ENCODE measurements at regions not wholly inside any gene's neighbourhood (a gene's known extent, or its start where the extent isn't known, plus 50 kb on each side); places are given as distances from the start of the nearest gene placed in this dataset.

DNA sequence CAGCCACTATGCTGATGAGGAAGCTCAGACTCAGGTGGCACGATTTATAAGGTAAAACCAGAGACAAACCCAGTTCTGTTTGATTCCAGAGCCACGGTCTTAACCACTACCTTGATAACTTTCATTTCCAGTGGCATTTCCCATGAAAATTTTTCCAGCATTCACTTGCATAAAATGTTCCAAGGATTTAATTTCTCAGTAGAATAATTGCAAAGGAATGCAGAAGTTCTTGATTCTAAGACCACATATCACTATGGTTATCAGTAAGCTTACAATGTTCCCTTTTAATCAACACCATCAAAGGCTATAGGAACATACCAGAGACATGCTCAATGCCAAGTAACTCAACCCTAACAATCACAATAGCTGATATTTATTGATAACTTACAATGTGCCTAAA is 306.0 kb upstream of the HS3ST5 start:
- H3K27ac ChIP-seq (ENCODE audit: low read length): no peak overlapping the region
- ChIA-PET POLR2A (no interaction called here), CTCF (no interaction called here)
- no peaks in the 10 kb centered on the region for H3K36me3 ChIP-seq (ENCODE audit: control insufficient read depth, insufficient read depth, low read length)
- no peaks in the 10 kb centered on the region for H3K4me1 ChIP-seq (ENCODE audit: control insufficient read depth, insufficient read depth, low read length)
- no peaks in the 10 kb centered on the region for H3K9me3 ChIP-seq (ENCODE audit: control insufficient read depth, insufficient read depth, low read depth, low read length)
- no peak for TF ChIP-seq POLR2AphosphoS5 (IDR thresholded peaks at IDR 0.05; ENCODE audit: low read depth, low read length)
- TF ChIP-seq SIN3A (IDR thresholded peaks at IDR 0.05; ENCODE audit: borderline replicate concordance, insufficient read depth, low read depth, low read length): no peak
- TF ChIP-seq, protein P1, sequence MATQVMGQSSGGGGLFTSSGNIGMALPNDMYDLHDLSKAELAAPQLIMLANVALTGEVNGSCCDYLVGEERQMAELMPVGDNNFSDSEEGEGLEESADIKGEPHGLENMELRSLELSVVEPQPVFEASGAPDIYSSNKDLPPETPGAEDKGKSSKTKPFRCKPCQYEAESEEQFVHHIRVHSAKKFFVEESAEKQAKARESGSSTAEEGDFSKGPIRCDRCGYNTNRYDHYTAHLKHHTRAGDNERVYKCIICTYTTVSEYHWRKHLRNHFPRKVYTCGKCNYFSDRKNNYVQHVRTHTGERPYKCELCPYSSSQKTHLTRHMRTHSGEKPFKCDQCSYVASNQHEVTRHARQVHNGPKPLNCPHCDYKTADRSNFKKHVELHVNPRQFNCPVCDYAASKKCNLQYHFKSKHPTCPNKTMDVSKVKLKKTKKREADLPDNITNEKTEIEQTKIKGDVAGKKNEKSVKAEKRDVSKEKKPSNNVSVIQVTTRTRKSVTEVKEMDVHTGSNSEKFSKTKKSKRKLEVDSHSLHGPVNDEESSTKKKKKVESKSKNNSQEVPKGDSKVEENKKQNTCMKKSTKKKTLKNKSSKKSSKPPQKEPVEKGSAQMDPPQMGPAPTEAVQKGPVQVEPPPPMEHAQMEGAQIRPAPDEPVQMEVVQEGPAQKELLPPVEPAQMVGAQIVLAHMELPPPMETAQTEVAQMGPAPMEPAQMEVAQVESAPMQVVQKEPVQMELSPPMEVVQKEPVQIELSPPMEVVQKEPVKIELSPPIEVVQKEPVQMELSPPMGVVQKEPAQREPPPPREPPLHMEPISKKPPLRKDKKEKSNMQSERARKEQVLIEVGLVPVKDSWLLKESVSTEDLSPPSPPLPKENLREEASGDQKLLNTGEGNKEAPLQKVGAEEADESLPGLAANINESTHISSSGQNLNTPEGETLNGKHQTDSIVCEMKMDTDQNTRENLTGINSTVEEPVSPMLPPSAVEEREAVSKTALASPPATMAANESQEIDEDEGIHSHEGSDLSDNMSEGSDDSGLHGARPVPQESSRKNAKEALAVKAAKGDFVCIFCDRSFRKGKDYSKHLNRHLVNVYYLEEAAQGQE (IDR thresholded peaks at IDR 0.05; ENCODE audit: insufficient read depth in 1 of 2, low read depth in 2 of 2, low read length in 1 of 2): no peak
- H3K27me3 ChIP-seq (ENCODE audit: control insufficient read depth, insufficient read depth, low read length): no peaks in the 10 kb centered on the region
- BruUV-seq (replicated peaks): no TSS peak
- intact Hi-C loops (cut with micrococcal nuclease; ENCODE audit: unreplicated experiment): no loop called here
- no peak overlapping the region for H3K4me3 ChIP-seq (ENCODE audit: low read depth in 2 of 2, low read length in 2 of 2)
- in situ Hi-C loops (cut with HindIII; ENCODE audit: low pct_unique_long_range_greater_than_20kb, low sequenced_read_pairs): no loop called here
- no peak for DNase-seq (ENCODE audit: low read depth, low spot score)
- no peak for ATAC-seq

DNA sequence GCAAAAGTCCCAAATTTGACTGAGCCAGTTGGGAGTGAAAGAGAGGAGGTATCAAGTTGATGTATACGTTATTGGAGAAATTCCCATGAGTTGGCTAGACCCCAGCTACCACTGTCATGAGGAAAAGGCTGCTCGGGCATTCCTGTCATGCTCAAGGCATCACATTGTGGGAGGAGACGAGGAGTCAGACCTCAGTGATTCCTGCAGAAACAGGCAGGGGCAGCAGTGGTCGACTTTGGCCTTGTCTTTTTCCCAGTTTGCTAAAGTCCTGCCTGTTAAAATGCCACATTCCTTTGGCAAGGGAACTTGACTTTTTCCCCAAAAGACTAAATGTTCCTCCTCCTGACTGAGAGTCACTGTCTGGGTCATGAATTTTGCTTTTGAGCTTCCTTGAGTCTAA is 295.5 kb upstream of the HS3ST5 start:
- BruUV-seq (replicated peaks): no TSS peak
- Histone ChIP-seq H3K27ac (ENCODE audit: low read length) (no peak overlapping the region), H3K4me1 (ENCODE audit: control insufficient read depth, insufficient read depth, low read length) (no peaks in the 10 kb centered on the region), H3K4me3 (ENCODE audit: low read depth in 2 of 2, low read length in 2 of 2) (no peak overlapping the region), H3K9me3 (ENCODE audit: control insufficient read depth, insufficient read depth, low read depth, low read length) (no peaks in the 10 kb centered on the region; the same call in 1 of the 2 replicates), H3K27me3 (ENCODE audit: control insufficient read depth, insufficient read depth, low read length) (no peaks in the 10 kb centered on the region), H3K36me3 (ENCODE audit: control insufficient read depth, insufficient read depth, low read length) (no peaks in the 10 kb centered on the region)
- no peak for DNase-seq (ENCODE audit: low read depth, low spot score)
- ChIA-PET POLR2A (no interaction called here), CTCF (no interaction called here)
- in situ Hi-C loops (cut with HindIII; ENCODE audit: low pct_unique_long_range_greater_than_20kb, low sequenced_read_pairs) (no loop called here), intact Hi-C loops (cut with micrococcal nuclease; ENCODE audit: unreplicated experiment) (no loop called here)
- no peak for ATAC-seq
- TF ChIP-seq, protein P2, sequence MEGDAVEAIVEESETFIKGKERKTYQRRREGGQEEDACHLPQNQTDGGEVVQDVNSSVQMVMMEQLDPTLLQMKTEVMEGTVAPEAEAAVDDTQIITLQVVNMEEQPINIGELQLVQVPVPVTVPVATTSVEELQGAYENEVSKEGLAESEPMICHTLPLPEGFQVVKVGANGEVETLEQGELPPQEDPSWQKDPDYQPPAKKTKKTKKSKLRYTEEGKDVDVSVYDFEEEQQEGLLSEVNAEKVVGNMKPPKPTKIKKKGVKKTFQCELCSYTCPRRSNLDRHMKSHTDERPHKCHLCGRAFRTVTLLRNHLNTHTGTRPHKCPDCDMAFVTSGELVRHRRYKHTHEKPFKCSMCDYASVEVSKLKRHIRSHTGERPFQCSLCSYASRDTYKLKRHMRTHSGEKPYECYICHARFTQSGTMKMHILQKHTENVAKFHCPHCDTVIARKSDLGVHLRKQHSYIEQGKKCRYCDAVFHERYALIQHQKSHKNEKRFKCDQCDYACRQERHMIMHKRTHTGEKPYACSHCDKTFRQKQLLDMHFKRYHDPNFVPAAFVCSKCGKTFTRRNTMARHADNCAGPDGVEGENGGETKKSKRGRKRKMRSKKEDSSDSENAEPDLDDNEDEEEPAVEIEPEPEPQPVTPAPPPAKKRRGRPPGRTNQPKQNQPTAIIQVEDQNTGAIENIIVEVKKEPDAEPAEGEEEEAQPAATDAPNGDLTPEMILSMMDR (IDR thresholded peaks at IDR 0.05): no peak
- TF ChIP-seq, protein P1 (IDR thresholded peaks at IDR 0.05; ENCODE audit: insufficient read depth in 1 of 2, low read depth in 2 of 2, low read length in 1 of 2): no peak
- TF ChIP-seq POLR2AphosphoS5 (IDR thresholded peaks at IDR 0.05; ENCODE audit: low read depth, low read length): no peak
- no peak for TF ChIP-seq TCF7L2 (IDR thresholded peaks at IDR 0.05; ENCODE audit: low read depth, low read length)
- no peak for TF ChIP-seq SIN3A (IDR thresholded peaks at IDR 0.05; ENCODE audit: borderline replicate concordance, insufficient read depth, low read depth, low read length)
